CD8-positive, alpha-beta memory T cell (primary cell): ENCODE measurements at regions not wholly inside any gene's neighbourhood (a gene's known extent, or its start where the extent isn't known, plus 50 kb on each side); places are given as distances from the start of the nearest gene placed in this dataset.

Experiments used
- CTCF ChIA-PET: fragments of 350-600 bp; sonication (Branson Sonifier 250); formaldehyde crosslinking; loops from one replicate; lab custom pipeline; 2021; ENCODE audit warnings: antibody characterized with exemption; lab: Charles Lee
- POLR2A ChIA-PET: fragments of 350-600 bp; sonication (Branson Sonifier 250); formaldehyde crosslinking; loops from one replicate; lab custom pipeline; 2021; ENCODE audit warnings: antibody characterized with exemption; lab: Charles Lee
- DNase-seq, 5 donors: peaks; one replicate each; pipeline versions ENCODE4 v3.0.0 to v3.0.0-alpha.2; 2020 to 2022; ENCODE audit warnings: mixed read lengths in 1 of 5
- H3K27ac ChIP-seq: one replicate; pipeline ENCODE4 v1.7.0; 2013; ENCODE audit warnings: low read depth, mild to moderate bottlenecking, low read length, moderate library complexity
- H3K27me3 ChIP-seq: 2 replicates; pipeline ENCODE4 v1.7.0; 2013; ENCODE audit warnings: low read length, mild to moderate bottlenecking; ENCODE audit not compliant: insufficient read depth, poor library complexity, severe bottlenecking
- H3K36me3 ChIP-seq: 2 replicates; pipeline ENCODE4 v1.7.0; 2013; ENCODE audit warnings: mild to moderate bottlenecking, low read length, moderate library complexity; ENCODE audit not compliant: insufficient read depth
- H3K4me1 ChIP-seq: 2 replicates; pipeline ENCODE4 v1.7.0; 2013; ENCODE audit warnings: mild to moderate bottlenecking, low read length, moderate library complexity; ENCODE audit not compliant: insufficient read depth
- H3K4me3 ChIP-seq: 2 replicates; pipeline ENCODE4 v1.7.0; 2013; ENCODE audit warnings: mild to moderate bottlenecking, low read length
- H3K9me3 ChIP-seq: 2 replicates; pipeline ENCODE4 v1.7.0; 2013; ENCODE audit warnings: mild to moderate bottlenecking, low read length
- H3K27ac Mint-ChIP-seq, 8 donors: one replicate each; pipeline ENCODE4 v1.8.0; 2020 to 2021; ENCODE audit warnings: mixed read lengths in 8 of 8, mild to moderate bottlenecking in 6 of 8, inconsistent platforms in 3 of 8, moderate library complexity in 3 of 8
- H3K27me3 Mint-ChIP-seq, 2 donors: one replicate each; pipeline ENCODE4 v1.8.0; 2020 to 2021; ENCODE audit warnings: mixed read lengths in 2 of 2, mild to moderate bottlenecking in 1 of 2, moderate library complexity in 1 of 2
- H3K36me3 Mint-ChIP-seq, 3 donors: one replicate each; pipeline ENCODE4 v1.8.0; 2020 to 2021; ENCODE audit warnings: mixed read lengths in 3 of 3, inconsistent platforms in 1 of 3, mild to moderate bottlenecking in 1 of 3
- H3K4me1 Mint-ChIP-seq, 3 donors: one replicate each; pipeline ENCODE4 v1.8.0; 2020 to 2021; ENCODE audit warnings: mixed read lengths in 3 of 3, inconsistent platforms in 1 of 3, mild to moderate bottlenecking in 1 of 3
- H3K4me3 Mint-ChIP-seq, 7 donors: one replicate each; pipeline ENCODE4 v1.8.0; 2020 to 2021; ENCODE audit warnings: mixed read lengths in 7 of 7, mild to moderate bottlenecking in 6 of 7, moderate library complexity in 4 of 7, inconsistent platforms in 2 of 7
- H3K9me3 Mint-ChIP-seq, 5 donors: one replicate each; pipeline ENCODE4 v1.8.0; 2020 to 2022; ENCODE audit warnings: mixed read lengths in 5 of 5, mild to moderate bottlenecking in 3 of 5, moderate library complexity in 2 of 5, inconsistent platforms in 1 of 5

GRCh38 chr1:73056826-73057225, 774.5 kb upstream of the NEGR1 start:
- no peaks in the 10 kb centered on the region for H3K4me1 ChIP-seq
- H3K27me3 ChIP-seq = no peaks in the 10 kb centered on the region
- Mint-ChIP-seq H3K4me1 (no peaks in the 10 kb centered on the region), H3K27ac (no peak overlapping the region), H3K9me3 (peaks cover 4 to 27% (median 13%) of the 10 kb centered on the region in 5 donors), H3K36me3 (no peaks in the 10 kb centered on the region), H3K27me3 (no peaks in the 10 kb centered on the region), H3K4me3 (no peak overlapping the region)
- no peaks in the 10 kb centered on the region for H3K9me3 ChIP-seq
- ChIA-PET POLR2A (no interaction called here), CTCF (no interaction called here)
- no peak overlapping the region for H3K4me3 ChIP-seq
- H3K36me3 ChIP-seq = no peaks in the 10 kb centered on the region
- no peak for DNase-seq
- no peak overlapping the region for H3K27ac ChIP-seq

GRCh38 chr1:73044241-73045036, 762.1 kb upstream of the NEGR1 start:
- POLR2A ChIA-PET = no interaction called here
- no peaks in the 10 kb centered on the region for H3K9me3 ChIP-seq
- H3K36me3 Mint-ChIP-seq = no peaks in the 10 kb centered on the region
- no peaks in the 10 kb centered on the region for H3K27me3 Mint-ChIP-seq
- no peak overlapping the region for H3K4me3 Mint-ChIP-seq
- H3K27ac ChIP-seq = no peak overlapping the region
- no peaks in the 10 kb centered on the region for H3K4me1 ChIP-seq
- H3K9me3 Mint-ChIP-seq = peaks cover 2 to 26% (median 9%) of the 10 kb centered on the region in 5 donors
- DNase-seq = no peak
- H3K4me3 ChIP-seq = no peak overlapping the region
- H3K4me1 Mint-ChIP-seq = no peaks in the 10 kb centered on the region
- H3K27me3 ChIP-seq = no peaks in the 10 kb centered on the region
- CTCF ChIA-PET = no interaction called here
- no peaks in the 10 kb centered on the region for H3K36me3 ChIP-seq
- no peak overlapping the region for H3K27ac Mint-ChIP-seq

- Histone ChIP-seq H3K9me3 (no peaks in the 10 kb centered on the region), H3K4me1 (no peaks in the 10 kb centered on the region), H3K27ac (no peak overlapping the region), H3K27me3 (no peaks in the 10 kb centered on the region), H3K4me3 (no peak overlapping the region), H3K36me3 (no peaks in the 10 kb centered on the region)
- ChIA-PET POLR2A (no interaction called here), CTCF (no interaction called here)
- H3K36me3 Mint-ChIP-seq = no peaks in the 10 kb centered on the region
- H3K27ac Mint-ChIP-seq = no peak overlapping the region
- H3K4me1 Mint-ChIP-seq = no peaks in the 10 kb centered on the region
- peaks cover 4 to 14% (median 6%) of the 10 kb centered on the region in 5 donors for H3K9me3 Mint-ChIP-seq
- H3K4me3 Mint-ChIP-seq = no peak overlapping the region
- no peaks in the 10 kb centered on the region for H3K27me3 Mint-ChIP-seq
- DNase-seq = no peak
Observed at GRCh38 chr1:73042403-73042802, 760.1 kb upstream of the NEGR1 start.

- ChIA-PET CTCF (no interaction called here), POLR2A (no interaction called here)
- H3K27ac ChIP-seq = no peak overlapping the region
- Mint-ChIP-seq H3K36me3 (no peaks in the 10 kb centered on the region), H3K4me3 (no peak overlapping the region), H3K27me3 (no peaks in the 10 kb centered on the region), H3K27ac (no peak overlapping the region), H3K4me1 (no peaks in the 10 kb centered on the region), H3K9me3 (peaks cover 0 to 14% (median 4%) of the 10 kb centered on the region in 5 donors)
- DNase-seq = no peak
- no peaks in the 10 kb centered on the region for H3K4me1 ChIP-seq
- no peaks in the 10 kb centered on the region for H3K36me3 ChIP-seq
- H3K4me3 ChIP-seq = no peak overlapping the region
- no peaks in the 10 kb centered on the region for H3K27me3 ChIP-seq
- H3K9me3 ChIP-seq = no peaks in the 10 kb centered on the region
Observed at GRCh38 chr1:73040811-73041210, 758.5 kb upstream of the NEGR1 start.

- Mint-ChIP-seq H3K27me3 (no peaks in the 10 kb centered on the region), H3K36me3 (no peaks in the 10 kb centered on the region), H3K27ac (no peak overlapping the region), H3K4me1 (no peaks in the 10 kb centered on the region), H3K9me3 (peaks cover 0 to 10% (median 4%) of the 10 kb centered on the region in 5 donors), H3K4me3 (no peak overlapping the region)
- H3K9me3 ChIP-seq = no peaks in the 10 kb centered on the region
- H3K27ac ChIP-seq = no peak overlapping the region
- H3K4me3 ChIP-seq = no peak overlapping the region
- H3K27me3 ChIP-seq = no peaks in the 10 kb centered on the region
- no peak for DNase-seq
- ChIA-PET POLR2A (no interaction called here), CTCF (no interaction called here)
- no peaks in the 10 kb centered on the region for H3K36me3 ChIP-seq
- no peaks in the 10 kb centered on the region for H3K4me1 ChIP-seq
Observed at GRCh38 chr1:73034271-73034670, 751.9 kb upstream of the NEGR1 start.

GRCh38 chr1:73033640-73034039, 751.3 kb upstream of the NEGR1 start:
- H3K4me3 Mint-ChIP-seq = no peak overlapping the region
- Histone ChIP-seq H3K27ac (no peak overlapping the region), H3K9me3 (no peaks in the 10 kb centered on the region), H3K4me1 (no peaks in the 10 kb centered on the region), H3K36me3 (no peaks in the 10 kb centered on the region), H3K27me3 (no peaks in the 10 kb centered on the region), H3K4me3 (no peak overlapping the region)
- ChIA-PET CTCF (no interaction called here), POLR2A (no interaction called here)
- no peaks in the 10 kb centered on the region for H3K27me3 Mint-ChIP-seq
- no peaks in the 10 kb centered on the region for H3K36me3 Mint-ChIP-seq
- peaks cover 0 to 10% (median 4%) of the 10 kb centered on the region in 5 donors for H3K9me3 Mint-ChIP-seq
- no peak overlapping the region for H3K27ac Mint-ChIP-seq
- DNase-seq = no peak
- no peaks in the 10 kb centered on the region for H3K4me1 Mint-ChIP-seq

- Histone ChIP-seq H3K27ac (no peak overlapping the region), H3K4me3 (no peak overlapping the region), H3K9me3 (no peaks in the 10 kb centered on the region), H3K36me3 (no peaks in the 10 kb centered on the region), H3K4me1 (no peaks in the 10 kb centered on the region), H3K27me3 (no peaks in the 10 kb centered on the region)
- Mint-ChIP-seq H3K9me3 (peaks cover 0 to 11% (median 3%) of the 10 kb centered on the region in 5 donors), H3K27me3 (no peaks in the 10 kb centered on the region), H3K4me3 (no peak overlapping the region), H3K27ac (no peak overlapping the region), H3K36me3 (no peaks in the 10 kb centered on the region), H3K4me1 (no peaks in the 10 kb centered on the region)
- ChIA-PET CTCF (no interaction called here), POLR2A (no interaction called here)
- no peak for DNase-seq
Observed at GRCh38 chr1:73029571-73029970, 747.2 kb upstream of the NEGR1 start.

GRCh38 chr1:73026114-73026513, 743.8 kb upstream of the NEGR1 start:
- no peak overlapping the region for H3K27ac Mint-ChIP-seq
- no peak overlapping the region for H3K27ac ChIP-seq
- H3K4me1 Mint-ChIP-seq = no peaks in the 10 kb centered on the region
- no peaks in the 10 kb centered on the region for H3K4me1 ChIP-seq
- DNase-seq = no peak
- ChIA-PET CTCF (no interaction called here), POLR2A (no interaction called here)
- no peaks in the 10 kb centered on the region for H3K27me3 ChIP-seq
- no peaks in the 10 kb centered on the region for H3K36me3 Mint-ChIP-seq
- no peaks in the 10 kb centered on the region for H3K9me3 ChIP-seq
- H3K4me3 ChIP-seq = no peak overlapping the region
- no peaks in the 10 kb centered on the region for H3K27me3 Mint-ChIP-seq
- no peak overlapping the region for H3K4me3 Mint-ChIP-seq
- H3K9me3 Mint-ChIP-seq = peaks cover 0 to 12% (median 5%) of the 10 kb centered on the region in 5 donors
- H3K36me3 ChIP-seq = no peaks in the 10 kb centered on the region
